ENCODE measurements at regions not wholly inside any gene's neighbourhood (a gene's known extent, or its start where the extent isn't known, plus 50 kb on each side); places are given as distances from the start of the nearest gene placed in this dataset.
"Not testable (repeated sequence)": the region's sequence is repeated elsewhere in the genome, so short reads cannot be mapped to it uniquely, and the experiment has no call there.

GRCh38 chr16:5196204-5196603 lies 98.6 kb upstream of the EEF2KMT start:
- Mint-ChIP-seq H3K36me3 (ENCODE audit: low read depth) (no peaks in the 10 kb centered on the region), H3K9me3 (no peaks in the 10 kb centered on the region), H3K4me1 (no peaks in the 10 kb centered on the region), H3K27me3 (peaks cover 26% of the 10 kb centered on the region), H3K27ac (no peak overlapping the region), H3K4me3 (no peak overlapping the region)
- ATAC-seq (replicated peaks), result no peak

DNA sequence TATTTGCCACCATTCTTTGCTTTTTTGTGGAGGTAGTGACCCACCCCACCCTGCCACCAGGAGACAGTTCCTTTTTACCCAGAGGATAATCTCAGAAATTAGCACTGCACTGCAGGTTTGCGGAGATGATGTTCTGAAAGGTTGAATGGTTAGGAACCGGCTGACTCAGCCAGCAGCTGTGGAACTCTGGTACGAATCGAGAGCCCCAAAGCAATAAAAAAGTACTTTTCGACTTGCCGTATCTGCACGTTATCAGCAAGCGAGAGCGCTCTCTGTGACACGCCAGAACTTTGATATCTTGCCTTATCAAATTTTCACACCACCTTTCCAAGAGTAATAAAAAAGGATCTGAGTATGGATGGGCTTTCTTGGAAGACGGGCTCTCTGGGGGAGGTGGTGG lies 96.3 kb upstream of the EEF2KMT start:
- H3K4me1 Mint-ChIP-seq, result no peaks in the 10 kb centered on the region
- H3K27ac Mint-ChIP-seq, result no peak overlapping the region
- H3K4me3 Mint-ChIP-seq, result no peak overlapping the region
- peaks cover 26% of the 10 kb centered on the region for H3K27me3 Mint-ChIP-seq
- ATAC-seq (replicated peaks), result no peak
- H3K36me3 Mint-ChIP-seq (ENCODE audit: low read depth), result no peaks in the 10 kb centered on the region
- no peaks in the 10 kb centered on the region for H3K9me3 Mint-ChIP-seq

DNA sequence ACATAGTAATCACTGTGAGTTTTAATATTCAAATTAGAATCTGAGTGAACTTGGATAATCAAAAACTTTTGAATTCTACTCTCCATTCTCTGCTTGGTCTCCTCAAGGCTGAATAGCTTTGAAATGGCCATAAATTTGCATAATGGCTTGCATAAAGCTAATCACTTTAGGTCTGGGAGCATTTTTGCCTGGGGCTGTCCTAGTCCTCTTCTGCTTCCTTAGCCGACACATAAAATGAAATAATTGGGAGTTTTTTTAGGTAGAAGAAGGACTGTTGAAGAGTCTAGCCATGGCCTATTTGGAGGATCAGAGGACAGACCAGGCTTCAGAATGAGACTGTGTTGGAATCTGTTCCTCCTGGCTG lies 91.4 kb upstream of the EEF2KMT start:
- Mint-ChIP-seq H3K9me3 (no peaks in the 10 kb centered on the region), H3K36me3 (ENCODE audit: low read depth) (no peaks in the 10 kb centered on the region), H3K4me1 (no peaks in the 10 kb centered on the region), H3K27me3 (peaks cover 9% of the 10 kb centered on the region), H3K4me3 (no peak overlapping the region), H3K27ac (no peak overlapping the region)
- no peak for ATAC-seq (replicated peaks)

- Mint-ChIP-seq H3K36me3 (ENCODE audit: low read depth) (no peaks in the 10 kb centered on the region), H3K9me3 (no peaks in the 10 kb centered on the region), H3K4me3 (no peak overlapping the region), H3K4me1 (no peaks in the 10 kb centered on the region), H3K27me3 (peaks cover 9% of the 10 kb centered on the region), H3K27ac (no peak overlapping the region)
- no peak for ATAC-seq (replicated peaks)
Observed at GRCh38 chr16:5188318-5188988, 90.9 kb upstream of the EEF2KMT start.

DNA sequence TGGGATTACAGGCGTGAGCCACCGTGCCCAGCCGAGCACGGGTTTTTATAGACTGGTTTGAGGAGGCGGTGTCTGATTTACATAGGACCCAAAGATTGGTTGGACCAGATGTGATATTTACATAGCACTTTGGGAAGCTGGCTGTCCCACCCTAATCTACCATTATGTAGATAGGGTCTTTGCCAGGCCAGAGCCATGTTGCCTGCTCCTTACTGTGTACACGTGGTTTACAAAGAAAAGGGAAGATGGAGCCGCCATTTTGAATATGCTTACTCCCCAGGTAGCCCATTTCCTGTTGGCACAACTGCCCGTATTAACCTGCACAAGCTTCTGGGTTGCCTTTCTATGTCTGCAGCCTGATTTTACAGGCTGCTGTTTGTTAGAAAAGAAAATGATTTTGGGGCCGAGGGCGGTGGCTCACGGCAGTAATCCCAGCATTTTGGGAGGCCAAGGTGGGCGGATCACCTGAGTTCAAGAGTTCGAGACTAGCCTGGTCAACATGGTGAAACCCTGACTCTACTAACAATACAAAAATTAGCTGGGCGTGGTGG lies 89.9 kb upstream of the EEF2KMT start:
- Mint-ChIP-seq H3K27me3 (peaks cover 7% of the 10 kb centered on the region), H3K36me3 (ENCODE audit: low read depth) (no peaks in the 10 kb centered on the region), H3K4me1 (no peaks in the 10 kb centered on the region), H3K27ac (no peak overlapping the region), H3K4me3 (no peak overlapping the region), H3K9me3 (no peaks in the 10 kb centered on the region)
- no peak for ATAC-seq (replicated peaks)

DNA sequence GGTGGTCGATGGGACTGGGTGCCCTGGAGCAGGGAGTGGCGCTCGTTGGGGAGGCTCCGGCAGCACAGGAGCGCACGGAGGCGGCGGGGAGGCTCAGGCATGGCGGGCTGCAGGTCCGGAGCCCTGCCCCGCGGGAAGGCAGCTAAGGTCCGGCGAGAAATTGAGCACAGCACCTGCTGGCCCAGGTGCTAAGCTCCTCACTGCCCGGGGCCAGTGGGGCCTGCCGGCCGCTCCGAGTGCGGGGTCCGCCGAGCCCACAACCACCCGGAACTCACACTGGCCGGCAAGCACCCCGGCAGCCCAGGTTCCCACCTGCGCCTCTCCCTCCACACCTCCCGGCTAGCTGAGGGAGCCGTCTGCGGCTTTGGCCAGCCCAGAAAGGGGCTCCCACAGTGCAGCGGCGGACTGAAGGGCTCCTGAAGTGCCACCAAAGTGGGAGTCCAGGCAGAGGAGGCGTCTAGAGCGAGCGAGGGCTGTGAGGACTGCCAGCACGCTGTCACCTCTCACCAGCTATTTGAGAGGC lies 88.8 kb upstream of the EEF2KMT start:
- H3K27ac Mint-ChIP-seq, result no peak overlapping the region
- no peak overlapping the region for H3K4me3 Mint-ChIP-seq
- no peaks in the 10 kb centered on the region for H3K36me3 Mint-ChIP-seq (ENCODE audit: low read depth)
- no peak for ATAC-seq (replicated peaks)
- peaks cover 5% of the 10 kb centered on the region for H3K27me3 Mint-ChIP-seq
- no peaks in the 10 kb centered on the region for H3K9me3 Mint-ChIP-seq
- no peaks in the 10 kb centered on the region for H3K4me1 Mint-ChIP-seq

- no peak for ATAC-seq (replicated peaks)
- Mint-ChIP-seq H3K4me3 (no peak overlapping the region), H3K4me1 (no peaks in the 10 kb centered on the region), H3K27me3 (peaks cover 18% of the 10 kb centered on the region), H3K9me3 (peaks cover 8% of the 10 kb centered on the region), H3K27ac (no peak overlapping the region), H3K36me3 (ENCODE audit: low read depth) (no peaks in the 10 kb centered on the region)
Observed at GRCh38 chr16:5176505-5176904, 78.9 kb upstream of the EEF2KMT start.

GRCh38 chr16:5175266-5175665 lies 77.7 kb upstream of the EEF2KMT start:
- Mint-ChIP-seq H3K27me3 (peaks cover 18% of the 10 kb centered on the region), H3K36me3 (ENCODE audit: low read depth) (no peaks in the 10 kb centered on the region), H3K4me3 (no peak overlapping the region), H3K27ac (no peak overlapping the region), H3K4me1 (no peaks in the 10 kb centered on the region), H3K9me3 (peaks cover 8% of the 10 kb centered on the region)
- ATAC-seq (replicated peaks), result no peak

GRCh38 chr16:5166486-5166885 lies 68.9 kb upstream of the EEF2KMT start:
- no peaks in the 10 kb centered on the region for H3K4me1 Mint-ChIP-seq
- H3K4me3 Mint-ChIP-seq, result no peak overlapping the region
- H3K9me3 Mint-ChIP-seq, result peaks cover 4% of the 10 kb centered on the region
- no peak for ATAC-seq (replicated peaks)
- H3K27ac Mint-ChIP-seq, result no peak overlapping the region
- no peaks in the 10 kb centered on the region for H3K36me3 Mint-ChIP-seq (ENCODE audit: low read depth)
- peaks cover 31% of the 10 kb centered on the region for H3K27me3 Mint-ChIP-seq

GRCh38 chr16:5165429-5165828 lies 67.8 kb upstream of the EEF2KMT start:
- H3K4me3 Mint-ChIP-seq; H3K9me3 Mint-ChIP-seq; H3K27ac Mint-ChIP-seq; ATAC-seq (replicated peaks); H3K36me3 Mint-ChIP-seq (ENCODE audit: low read depth); H3K4me1 Mint-ChIP-seq: not testable (repeated sequence)
- H3K27me3 Mint-ChIP-seq, result peaks cover 35% of the 10 kb centered on the region

GRCh38 chr16:5162801-5163200 lies 65.2 kb upstream of the EEF2KMT start:
- H3K9me3 Mint-ChIP-seq; ATAC-seq (replicated peaks); H3K36me3 Mint-ChIP-seq (ENCODE audit: low read depth); H3K27ac Mint-ChIP-seq; H3K4me3 Mint-ChIP-seq; H3K4me1 Mint-ChIP-seq: not testable (repeated sequence)
- H3K27me3 Mint-ChIP-seq, result peaks cover 30% of the 10 kb centered on the region

GRCh38 chr16:5161888-5162287 lies 64.3 kb upstream of the EEF2KMT start:
- H3K36me3 Mint-ChIP-seq (ENCODE audit: low read depth); H3K4me1 Mint-ChIP-seq; H3K27ac Mint-ChIP-seq; H3K9me3 Mint-ChIP-seq; H3K4me3 Mint-ChIP-seq; ATAC-seq (replicated peaks): not testable (repeated sequence)
- peaks cover 22% of the 10 kb centered on the region for H3K27me3 Mint-ChIP-seq

GRCh38 chr16:5160010-5160409 lies 62.4 kb upstream of the EEF2KMT start:
- H3K9me3 Mint-ChIP-seq; H3K27ac Mint-ChIP-seq; H3K36me3 Mint-ChIP-seq (ENCODE audit: low read depth): not testable (repeated sequence)

DNA sequence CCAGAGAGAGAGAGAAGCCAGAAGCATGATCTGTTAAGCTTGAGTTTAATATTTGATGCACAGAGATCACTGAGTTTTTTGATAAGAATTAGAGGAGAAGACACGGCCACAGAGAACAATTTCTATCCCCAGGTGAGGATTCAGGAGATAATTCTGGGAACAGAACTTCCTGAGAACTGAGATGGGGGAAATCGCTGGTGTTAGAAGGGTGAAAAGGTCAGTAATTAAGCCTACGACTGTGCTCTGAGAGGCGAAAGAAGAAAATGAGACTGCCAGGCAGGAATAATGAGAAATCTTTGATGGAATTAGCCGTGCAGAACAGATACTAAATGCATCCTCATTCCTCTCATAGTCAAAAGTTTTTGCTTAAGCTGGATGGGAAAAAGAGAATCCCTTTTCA lies 61.9 kb upstream of the EEF2KMT start:
- not testable (repeated sequence) for ATAC-seq (replicated peaks); H3K4me3 Mint-ChIP-seq

More at GRCh38 chr16:5160010-5160409, 62.4 kb upstream of the EEF2KMT start:
- H3K4me1 Mint-ChIP-seq; H3K4me3 Mint-ChIP-seq; ATAC-seq (replicated peaks): not testable (repeated sequence)
- H3K27me3 Mint-ChIP-seq, result peaks cover 18% of the 10 kb centered on the region

GRCh38 chr16:5158494-5158893 lies 60.9 kb upstream of the EEF2KMT start:
- H3K4me3 Mint-ChIP-seq, result no peak overlapping the region
- no peak overlapping the region for H3K27ac Mint-ChIP-seq
- peaks cover 19% of the 10 kb centered on the region for H3K27me3 Mint-ChIP-seq
- H3K36me3 Mint-ChIP-seq (ENCODE audit: low read depth), result no peaks in the 10 kb centered on the region
- H3K9me3 Mint-ChIP-seq, result peaks cover 9% of the 10 kb centered on the region
- no peaks in the 10 kb centered on the region for H3K4me1 Mint-ChIP-seq
- ATAC-seq (replicated peaks), result no peak

More for the DNA sequence above, 61.9 kb upstream of the EEF2KMT start:
- H3K27me3 Mint-ChIP-seq, result peaks cover 17% of the 10 kb centered on the region
- H3K36me3 Mint-ChIP-seq (ENCODE audit: low read depth); H3K4me1 Mint-ChIP-seq; H3K27ac Mint-ChIP-seq; H3K9me3 Mint-ChIP-seq: not testable (repeated sequence)
